Sigmoid colon (tissue), 6 donors: ENCODE measurements at regions not wholly inside any gene's neighbourhood (a gene's known extent, or its start where the extent isn't known, plus 50 kb on each side); places are given as distances from the start of the nearest gene placed in this dataset.
"Not testable (repeated sequence)": the region's sequence is repeated elsewhere in the genome, so short reads cannot be mapped to it uniquely, and the experiment has no call there.

Experiments used
- DNase-seq: peaks from one replicate; pipeline ENCODE4 v3.0.0-alpha.2; 2019
- H3K27ac ChIP-seq, 4 donors: fragments of 200-600 bp; sonication (generic); one replicate each; pipeline ENCODE4 v1.5.1; 2016 to 2019; ENCODE audit warnings: mild to moderate bottlenecking in 1 of 4
- H3K27me3 ChIP-seq, 3 donors: fragments of 200-600 bp; sonication (generic); one replicate each; pipeline ENCODE4 v1.5.1; 2019; ENCODE audit warnings: mild to moderate bottlenecking in 1 of 3
- H3K36me3 ChIP-seq, 4 donors: fragments of 200-600 bp; sonication (generic); one replicate each; pipeline ENCODE4 v1.5.1; 2016 to 2019
- H3K4me1 ChIP-seq, 4 donors: fragments of 200-600 bp; sonication (generic); one replicate each; pipeline ENCODE4 v1.5.1; 2017 to 2019
- H3K4me3 ChIP-seq, 4 donors: fragments of 200-600 bp; sonication (generic); one replicate each; pipeline ENCODE4 v1.5.1; 2017 to 2019; ENCODE audit warnings: mild to moderate bottlenecking in 2 of 4, moderate library complexity in 1 of 4
- H3K9me3 ChIP-seq, 4 donors: fragments of 200-600 bp in 3 of 4; sonication (generic) in 3 of 4; one replicate each; pipeline versions ENCODE4 v1.5.1 to v1.6.1; 2013 to 2019
- CTCF ChIP-seq, 4 experiments: fragments of 450-650 bp in 3 of 4; fragments of 200-600 bp in 1 of 4; IDR thresholded peaks; one replicate each; pipeline ENCODE4 v1.5.1; 2016 to 2019; ENCODE audit warnings: antibody characterized with exemption in 4 of 4, mild to moderate bottlenecking in 3 of 4, moderate library complexity in 2 of 4
- EP300 ChIP-seq, 4 donors: sonication (generic); formaldehyde crosslinking; IDR thresholded peaks; one replicate each; pipeline ENCODE4 v1.6.1; 2017; ENCODE audit warnings: antibody characterized with exemption in 4 of 4
- POLR2A ChIP-seq, 2 donors: fragments of 450-650 bp; IDR thresholded peaks; one replicate each; pipeline ENCODE4 v1.6.1; 2016; ENCODE audit warnings: antibody characterized with exemption in 2 of 2, mild to moderate bottlenecking in 2 of 2, moderate library complexity in 2 of 2
- POLR2AphosphoS5 ChIP-seq, 4 donors: sonication (generic); formaldehyde crosslinking; IDR thresholded peaks; one replicate each; pipeline ENCODE4 v1.6.1; 2017; ENCODE audit warnings: antibody characterized with exemption in 4 of 4
- WGBS, 2 donors: extraction: QIAGEN DNeasy Blood & Tissue Kit; methylation state at CpG; one replicate each; pipeline ENCODE4 v1.1.7; 2013; 5-methylcytosine and 5-hydroxymethylcytosine counted together
- intact Hi-C: fragments of 100-400 bp; cut with DNase I; formaldehyde crosslinking; loops from one replicate; pipeline ENCODE4 v1.15.1; 2023
- donor health status: healthy with polysubstance abuse.
- donor health status: healthy.

GRCh38 chr12:89059056-89059455 lies 293.2 kb downstream of the DUSP6 start:
- Histone ChIP-seq H3K27me3 (no peaks in the 10 kb centered on the region), H3K9me3 (no peaks in the 10 kb centered on the region), H3K4me3 (no peak overlapping the region), H3K4me1 (no peaks in the 10 kb centered on the region), H3K36me3 (no peaks in the 10 kb centered on the region), H3K27ac (no peak overlapping the region)
- 91% methylated on average over 3 of the region's 3 CpGs for WGBS, 2 donors
- intact Hi-C loops = no loop called here
- TF ChIP-seq EP300 (IDR thresholded peaks at IDR 0.05) (no peak), CTCF (IDR thresholded peaks at IDR 0.05) (no peak), POLR2AphosphoS5 (IDR thresholded peaks at IDR 0.05) (no peak), POLR2A (IDR thresholded peaks at IDR 0.05) (no peak)
- no peak for DNase-seq

- H3K4me1 ChIP-seq = no peaks in the 10 kb centered on the region
- no peak for TF ChIP-seq CTCF (IDR thresholded peaks at IDR 0.05)
- TF ChIP-seq POLR2AphosphoS5 (IDR thresholded peaks at IDR 0.05) = no peak
- no peak for TF ChIP-seq EP300 (IDR thresholded peaks at IDR 0.05)
- no peak for TF ChIP-seq POLR2A (IDR thresholded peaks at IDR 0.05)
- intact Hi-C loops = no loop called here
These were observed 293.9 kb downstream of the DUSP6 start for GRCh38 chr12:89058402-89058801.

GRCh38 chr12:89053817-89054216 lies 298.5 kb downstream of the DUSP6 start:
- not testable (repeated sequence) for H3K27ac ChIP-seq, H3K9me3 ChIP-seq, H3K4me3 ChIP-seq, DNase-seq, H3K4me1 ChIP-seq, H3K27me3 ChIP-seq, H3K36me3 ChIP-seq
- WGBS, 2 donors = 93 to 96% methylated on average over 4 of the region's 4 CpGs
- intact Hi-C loops = loop anchor here (5.0 kb wide), 1 partner anchor 473 kb away; the partner anchor contains the start of gene POC1B

More at GRCh38 chr12:89058402-89058801, 293.9 kb downstream of the DUSP6 start:
- Histone ChIP-seq H3K27ac (no peak overlapping the region), H3K4me3 (no peak overlapping the region), H3K27me3 (no peaks in the 10 kb centered on the region), H3K9me3 (no peaks in the 10 kb centered on the region), H3K36me3 (no peaks in the 10 kb centered on the region)
- no peak for DNase-seq

- 2 to 6% methylated on average over 2 of the region's 2 CpGs for WGBS, 2 donors
- H3K27ac ChIP-seq = no peak overlapping the region
- no peaks in the 10 kb centered on the region for H3K27me3 ChIP-seq
- H3K4me1 ChIP-seq = no peaks in the 10 kb centered on the region
- no peaks in the 10 kb centered on the region for H3K36me3 ChIP-seq
- intact Hi-C loops = loop anchor here (1.0 to 5.0 kb wide), 3 partner anchors 302 to 476 kb away; partner anchors contain the start of genes DUSP6 and POC1B
- H3K4me3 ChIP-seq = no peak overlapping the region
- no peaks in the 10 kb centered on the region for H3K9me3 ChIP-seq
- TF ChIP-seq CTCF (IDR thresholded peaks at IDR 0.05) (peak; percentile 60 to 79 (median 71)), POLR2A (IDR thresholded peaks at IDR 0.05) (no peak), EP300 (IDR thresholded peaks at IDR 0.05) (no peak), POLR2AphosphoS5 (IDR thresholded peaks at IDR 0.05) (no peak)
- DNase-seq = no peak
These were observed 301.1 kb downstream of the DUSP6 start for GRCh38 chr12:89051065-89051677.

GRCh38 chr12:89047856-89048418 lies 304.4 kb downstream of the DUSP6 start:
- Histone ChIP-seq H3K36me3 (no peaks in the 10 kb centered on the region), H3K9me3 (no peaks in the 10 kb centered on the region), H3K4me1 (no peaks in the 10 kb centered on the region), H3K27me3 (no peaks in the 10 kb centered on the region), H3K27ac (no peak overlapping the region), H3K4me3 (no peak overlapping the region)
- intact Hi-C loops = no loop called here
- WGBS, 2 donors = 94 to 98% methylated on average over 2 of the region's 2 CpGs
- DNase-seq = no peak
- no peak for TF ChIP-seq POLR2A (IDR thresholded peaks at IDR 0.05)
- no peak for TF ChIP-seq EP300 (IDR thresholded peaks at IDR 0.05)
- TF ChIP-seq POLR2AphosphoS5 (IDR thresholded peaks at IDR 0.05) = no peak
- TF ChIP-seq CTCF (IDR thresholded peaks at IDR 0.05) = no peak
